ENCODE measurements at regions not wholly inside any gene's neighbourhood (a gene's known extent, or its start where the extent isn't known, plus 50 kb on each side); places are given as distances from the start of the nearest gene placed in this dataset.

- no peak for DNase-seq (ENCODE audit: low read depth in 2 of 2)
Measured at GRCh38 chr13:50195045-50195444, 179.8 kb downstream of the KCNRG start.

GRCh38 chr13:50196118-50196517 lies 180.9 kb downstream of the KCNRG start:
- DNase-seq (ENCODE audit: low read depth in 2 of 2), result no peak

DNA sequence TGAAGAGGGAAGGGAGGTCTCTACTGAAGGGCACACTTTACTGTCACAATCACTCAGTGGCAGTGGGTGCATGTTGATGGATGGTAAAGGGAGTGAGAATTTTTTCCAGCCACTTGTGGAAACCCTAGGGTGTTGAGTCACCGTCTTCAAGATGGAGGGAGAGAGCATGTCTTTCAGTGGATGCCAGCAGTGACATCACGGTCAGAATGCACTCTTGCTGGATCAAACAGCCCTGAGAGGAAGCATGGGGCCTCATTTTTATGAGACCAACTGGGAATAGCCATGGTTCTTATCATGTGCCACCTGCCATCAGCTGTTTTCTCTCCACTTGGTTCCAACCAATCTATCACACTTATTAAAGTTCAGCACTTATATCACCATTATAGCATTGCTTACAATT lies 182.5 kb downstream of the KCNRG start:
- DNase-seq (ENCODE audit: low read depth in 2 of 2), result no peak

GRCh38 chr13:50198508-50198907 lies 183.3 kb downstream of the KCNRG start:
- DNase-seq (ENCODE audit: low read depth in 2 of 2), result no peak

- no peak for DNase-seq (ENCODE audit: low read depth in 2 of 2)
Measured at GRCh38 chr13:50200569-50200968, 185.3 kb downstream of the KCNRG start.

GRCh38 chr13:50200988-50201387 lies 185.7 kb downstream of the KCNRG start:
- DNase-seq (ENCODE audit: low read depth in 2 of 2), result no peak

DNA sequence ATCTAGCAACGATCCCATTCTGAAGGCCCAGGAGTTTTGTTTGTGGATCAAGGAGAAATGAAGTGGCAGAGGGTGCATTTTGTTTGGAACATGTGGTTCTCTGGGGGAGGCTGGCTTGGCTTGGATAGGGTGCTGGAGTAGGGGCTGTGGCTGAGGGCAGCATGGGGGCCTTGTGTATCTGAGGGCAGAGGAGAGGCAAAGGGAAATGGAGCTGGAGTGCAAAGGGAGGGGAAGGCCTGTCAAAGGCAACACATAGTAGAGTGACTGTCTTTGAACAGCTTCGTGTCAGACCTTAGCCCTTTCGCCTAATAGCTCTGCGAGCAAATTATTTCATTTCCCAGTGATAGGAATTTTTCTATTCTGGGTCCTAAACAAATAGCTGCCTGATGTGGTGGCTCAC lies 187.2 kb downstream of the KCNRG start:
- DNase-seq (ENCODE audit: low read depth in 2 of 2), result no peak

DNA sequence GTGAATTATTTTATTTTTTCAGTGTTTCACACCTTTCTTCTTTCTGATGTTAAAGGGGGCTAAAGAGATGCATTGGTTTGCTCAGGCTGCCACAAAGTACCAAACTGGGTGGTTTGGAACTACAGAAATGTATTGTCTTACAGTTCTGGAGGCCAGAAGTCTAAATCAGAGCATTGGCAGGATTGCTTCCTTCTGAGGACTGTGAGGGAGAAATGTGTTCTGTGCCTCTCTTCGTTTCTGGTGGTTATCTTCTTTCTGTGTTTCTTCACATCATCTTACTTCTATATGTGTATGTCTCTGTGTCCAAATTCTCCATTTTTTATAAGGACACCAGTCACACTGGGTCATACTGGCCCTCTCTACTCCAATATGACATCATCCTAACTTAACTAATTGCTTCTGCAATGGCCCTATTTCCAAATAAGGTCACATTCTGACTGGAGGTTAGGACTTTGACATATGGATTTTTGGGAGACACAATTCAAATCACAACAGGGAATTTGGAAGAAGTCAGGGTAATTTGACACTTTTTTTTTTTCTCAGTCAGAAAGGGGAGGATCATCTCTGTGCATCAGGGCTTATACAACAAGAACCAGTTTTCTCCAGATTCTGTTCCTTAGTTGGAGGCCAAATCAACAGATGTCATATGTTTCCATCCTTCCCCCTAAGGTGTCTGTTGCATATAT lies 188.2 kb downstream of the KCNRG start:
- no peak for DNase-seq (ENCODE audit: low read depth in 2 of 2)

DNA sequence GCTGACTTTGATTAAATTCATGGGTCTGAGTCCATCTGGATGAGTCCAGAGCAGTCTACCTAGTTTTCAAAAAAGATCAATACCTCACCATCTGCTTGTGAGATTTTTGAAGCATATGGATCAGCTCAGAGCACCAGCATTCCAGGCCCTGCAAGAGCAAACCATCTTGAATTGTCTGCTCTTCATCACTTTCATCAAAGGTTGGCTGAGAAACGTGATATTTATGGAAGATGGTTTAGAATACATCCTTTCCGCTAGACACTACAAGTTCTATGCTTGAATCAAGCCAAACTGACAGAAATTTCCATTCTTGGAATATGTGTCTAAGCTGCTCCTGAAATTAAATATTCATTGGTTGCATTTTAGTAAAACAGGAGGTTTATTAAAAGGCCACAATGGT lies 190.3 kb downstream of the KCNRG start:
- no peak for DNase-seq (ENCODE audit: low read depth in 2 of 2)

DNA sequence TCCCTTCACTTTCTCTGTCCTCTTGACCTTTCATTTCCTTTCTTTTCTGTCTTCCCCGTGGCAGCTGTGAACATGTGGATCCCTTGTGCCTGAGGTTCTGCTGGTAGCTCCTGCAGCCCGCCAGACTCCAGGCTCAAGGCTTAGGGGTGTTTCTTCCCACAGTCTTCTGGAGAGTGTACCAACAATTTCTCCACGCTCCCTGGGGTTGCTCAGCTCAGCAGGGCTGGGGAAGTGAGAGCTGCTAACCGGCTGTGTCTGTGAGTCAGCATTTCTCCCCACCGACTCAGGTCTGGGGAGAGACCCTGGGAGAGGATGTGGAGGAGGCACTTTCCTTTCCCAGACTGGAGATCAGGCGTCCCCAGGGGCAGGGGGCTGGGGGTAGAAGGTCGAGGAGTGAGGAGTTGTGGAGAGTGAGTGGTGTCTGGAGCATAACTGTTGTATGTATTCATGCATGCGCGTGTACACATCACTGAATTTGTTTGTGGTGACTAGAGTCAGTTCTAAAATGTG lies 193.6 kb downstream of the KCNRG start:
- DNase-seq (ENCODE audit: low read depth in 2 of 2), result no peak

DNA sequence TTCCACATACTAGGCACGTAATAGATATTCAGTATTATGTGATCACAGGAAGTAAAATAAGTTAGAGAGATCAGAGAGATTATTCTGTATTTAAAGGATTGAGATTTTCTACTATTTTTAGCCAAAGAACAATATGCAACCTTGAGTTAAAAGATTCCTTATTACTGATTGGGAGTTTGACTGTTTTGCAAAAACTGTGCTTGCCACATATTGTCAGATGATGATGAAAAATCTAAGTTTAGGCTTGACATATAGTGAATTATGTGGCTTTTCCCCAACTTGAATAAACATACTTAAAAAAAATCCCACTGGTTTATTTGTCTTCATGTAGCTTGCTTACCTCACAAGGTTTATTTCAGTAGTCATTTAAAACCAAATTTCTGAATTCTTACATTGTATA lies 194.4 kb downstream of the KCNRG start:
- no peak for DNase-seq (ENCODE audit: low read depth in 2 of 2)

GRCh38 chr13:50213526-50213925 lies 198.3 kb downstream of the KCNRG start:
- DNase-seq (ENCODE audit: low read depth in 2 of 2), result no peak

GRCh38 chr13:50214514-50214913 lies 199.3 kb downstream of the KCNRG start:
- no peak for DNase-seq (ENCODE audit: low read depth in 2 of 2)

DNA sequence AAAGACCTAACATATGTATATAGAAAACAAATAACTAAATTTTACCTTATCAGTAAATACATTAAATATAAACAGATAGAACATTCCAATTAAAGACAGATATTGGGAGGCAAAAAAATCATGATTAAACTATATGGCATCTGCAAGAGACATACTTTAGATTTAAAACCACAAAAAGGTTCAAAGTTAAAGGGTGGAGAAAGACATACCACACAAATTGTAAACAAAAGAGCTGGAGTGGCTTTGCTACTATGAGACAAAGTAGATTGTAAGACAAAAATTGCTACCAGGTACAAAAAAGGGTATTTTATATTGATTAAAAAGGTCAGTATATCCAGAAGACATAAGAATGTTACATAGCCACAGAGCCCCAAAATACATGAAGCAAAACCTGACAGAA lies 200.2 kb downstream of the KCNRG start:
- no peak for DNase-seq (ENCODE audit: low read depth in 2 of 2)

DNA sequence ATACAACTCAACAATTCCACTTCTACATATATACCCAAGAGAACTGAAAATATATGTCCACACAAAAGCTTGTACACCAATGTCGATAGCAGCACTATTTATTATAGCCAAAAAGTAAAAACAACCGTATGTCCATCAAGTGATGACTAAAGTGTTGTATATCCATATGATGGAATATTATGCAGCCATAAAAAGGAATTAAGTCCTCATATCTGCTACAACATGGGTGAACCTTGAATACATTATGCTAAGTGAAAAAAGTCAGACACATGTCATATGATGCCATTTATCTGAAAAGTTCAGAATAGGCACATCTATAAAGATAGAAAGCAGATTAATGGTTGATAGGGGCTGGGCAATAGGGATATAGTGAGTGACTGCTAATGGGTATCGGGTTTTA lies 204.5 kb downstream of the KCNRG start:
- DNase-seq (ENCODE audit: low read depth in 2 of 2), result no peak

DNA sequence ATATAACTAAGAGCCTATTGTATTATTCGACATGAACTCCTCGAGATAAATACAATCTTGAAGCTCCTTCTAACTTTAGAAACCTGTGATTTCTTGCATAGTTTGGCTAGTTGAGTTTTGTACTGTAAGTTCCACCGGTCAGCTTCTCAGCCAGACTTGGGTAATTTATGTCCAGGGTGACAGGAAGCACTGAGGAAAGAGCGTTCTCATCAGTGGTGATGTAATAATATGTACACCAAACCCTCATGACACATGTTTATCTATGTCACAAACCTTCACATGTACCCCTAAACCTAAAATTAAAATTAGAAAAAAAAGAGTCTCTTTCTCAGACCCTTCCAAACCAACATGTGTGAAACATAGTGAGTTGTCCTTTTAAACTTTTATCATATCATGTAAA lies 205.7 kb downstream of the KCNRG start:
- no peak for DNase-seq (ENCODE audit: low read depth in 2 of 2)

- no peak for DNase-seq (ENCODE audit: low read depth in 2 of 2)
Measured at GRCh38 chr13:50222569-50223332, 207.5 kb downstream of the KCNRG start.

- DNase-seq (ENCODE audit: low read depth in 2 of 2), result peak in 1 of 2 donors; percentile 27
Measured at GRCh38 chr13:50224534-50224933, 209.3 kb downstream of the KCNRG start.

- no peak for DNase-seq (ENCODE audit: low read depth in 2 of 2)
Measured at GRCh38 chr13:50225193-50226155, 210.2 kb downstream of the KCNRG start.

- no peak for DNase-seq (ENCODE audit: low read depth in 2 of 2)
Measured at GRCh38 chr13:50226515-50227155, 211.4 kb downstream of the KCNRG start.

DNA sequence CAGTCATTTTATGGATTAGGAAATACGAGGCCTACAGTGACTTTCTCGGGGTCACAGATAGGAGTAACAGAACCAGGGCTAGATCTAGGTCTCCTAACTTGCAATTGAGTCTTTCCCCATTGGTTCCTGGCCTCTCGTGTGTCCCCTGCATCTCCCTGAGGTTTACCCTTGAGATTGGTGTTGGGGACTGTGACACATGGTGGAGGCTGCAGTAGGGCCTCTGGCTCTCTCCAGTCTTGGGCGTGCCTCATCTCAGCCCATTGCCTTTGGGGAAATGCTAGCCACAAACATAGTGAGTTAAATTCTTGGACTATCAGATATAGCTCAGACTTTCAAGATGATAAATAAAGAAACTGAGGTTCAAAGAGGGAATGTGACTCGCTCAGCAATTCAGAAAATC lies 212.1 kb downstream of the KCNRG start:
- no peak for DNase-seq (ENCODE audit: low read depth in 2 of 2)

- no peak for DNase-seq (ENCODE audit: low read depth in 2 of 2)
Measured at GRCh38 chr13:50228527-50228926, 213.3 kb downstream of the KCNRG start.
